GM12872 (cell line): ENCODE measurements at regions not wholly inside any gene's neighbourhood (a gene's known extent, or its start where the extent isn't known, plus 50 kb on each side); places are given as distances from the start of the nearest gene placed in this dataset.

ENCODE experiments used
- CTCF ChIP-seq: IDR thresholded peaks from 3 replicates; pipeline ENCODE4 v1.5.1; 2011; ENCODE audit warnings: low read depth, mild to moderate bottlenecking, low read length, moderate library complexity; ENCODE audit not compliant: insufficient read depth

DNA sequence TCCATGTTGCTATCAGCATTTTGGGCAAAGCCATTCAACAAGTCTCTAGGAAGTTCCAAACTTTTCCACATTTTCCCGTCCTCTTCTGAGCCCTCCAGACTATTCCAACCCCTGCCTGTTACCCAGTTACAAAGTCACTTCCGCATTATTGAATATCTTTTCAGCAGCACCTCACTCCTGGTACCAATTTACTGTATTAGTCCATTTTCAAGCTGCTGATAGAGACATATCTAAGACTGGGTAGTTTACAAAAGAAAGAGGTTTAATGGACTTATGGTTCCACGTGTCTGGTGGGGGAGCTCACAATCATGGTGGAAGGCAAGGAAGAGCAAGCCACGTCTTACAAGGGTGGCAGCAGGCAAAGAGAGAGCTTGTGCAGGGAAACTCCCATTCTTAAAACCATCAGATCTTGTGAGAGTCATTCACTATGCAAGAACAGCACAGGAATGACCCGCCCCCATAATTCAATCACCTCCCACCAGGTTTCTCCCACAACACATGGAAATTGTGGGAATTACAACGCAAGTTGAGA lies 435.6 kb upstream of the GRM7 start:
- no peak for TF ChIP-seq CTCF

- TF ChIP-seq CTCF = no peak
Observed at GRCh38 chr3:6435951-6436350, 425.0 kb upstream of the GRM7 start.

GRCh38 chr3:6437631-6438030 lies 423.3 kb upstream of the GRM7 start:
- TF ChIP-seq CTCF = no peak

DNA sequence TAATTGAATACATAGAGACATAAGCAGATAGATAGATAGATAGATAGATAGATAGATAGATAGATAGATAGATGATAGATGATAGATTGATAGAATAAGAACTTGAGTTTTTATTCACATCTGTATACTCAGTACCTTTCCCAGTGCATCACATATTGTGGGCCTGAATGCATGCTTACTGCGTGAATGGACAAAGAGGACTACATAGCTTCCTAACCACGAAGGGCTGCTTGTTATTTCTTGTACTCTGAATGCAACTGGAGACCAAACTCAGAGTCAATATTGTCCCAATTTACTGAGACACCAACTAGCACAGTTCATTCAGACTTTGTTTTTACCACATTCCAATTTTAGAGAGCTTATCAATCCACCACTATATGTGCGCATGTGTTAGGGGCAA lies 422.9 kb upstream of the GRM7 start:
- TF ChIP-seq CTCF = no peak

- no peak for TF ChIP-seq CTCF
Observed at GRCh38 chr3:6439226-6439625, 421.7 kb upstream of the GRM7 start.

DNA sequence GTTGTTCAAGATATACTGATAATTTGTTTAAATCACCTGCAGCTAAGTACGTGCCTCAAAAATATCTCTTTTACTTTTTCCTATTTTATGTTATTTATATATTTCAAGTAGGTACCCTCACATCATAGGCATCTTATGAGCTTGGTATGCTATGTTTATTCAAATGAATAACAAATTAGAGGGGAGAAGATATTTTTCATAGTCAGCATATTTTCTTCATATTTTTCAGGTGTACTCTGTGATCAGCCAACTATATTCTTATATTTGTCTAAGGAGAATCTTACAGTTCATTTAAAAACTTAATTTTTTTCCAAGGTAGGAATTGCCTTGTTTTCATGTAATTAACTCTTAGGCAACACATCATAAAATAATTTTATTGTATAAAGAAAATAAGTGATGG lies 421.1 kb upstream of the GRM7 start:
- TF ChIP-seq CTCF = no peak

- no peak for TF ChIP-seq CTCF
Observed at GRCh38 chr3:6444888-6445658, 415.8 kb upstream of the GRM7 start.
